Thoracic aorta (tissue), 2 donors: ENCODE measurements at regions not wholly inside any gene's neighbourhood (a gene's known extent, or its start where the extent isn't known, plus 50 kb on each side); places are given as distances from the start of the nearest gene placed in this dataset.

Experiments used
- ATAC-seq: fragments of 150-250 bp; one replicate; pipeline ENCODE4 v1.8.0; 2017; ENCODE audit warnings: low read depth; ENCODE audit not compliant: insufficient number of reproducible peaks, low FRiP score
- DNase-seq: peaks from one replicate; pipeline ENCODE4 v3.0.0-alpha.2; 2020; ENCODE audit warnings: low spot score
- H3K27ac ChIP-seq, 2 donors: fragments of 200-600 bp; sonication (generic); 1 replicate in 1 of 2; 2 replicates in 1 of 2; pipeline ENCODE4 v1.5.1; 2016; ENCODE audit warnings: mild to moderate bottlenecking in 2 of 2, moderate library complexity in 2 of 2
- H3K27me3 ChIP-seq: fragments of 200-600 bp; sonication (generic); replicated peaks from 2 replicates; pipeline ENCODE4 v1.6.0; 2016; ENCODE audit warnings: mild to moderate bottlenecking; ENCODE audit not compliant: insufficient read depth
- H3K36me3 ChIP-seq: fragments of 200-600 bp; sonication (generic); one replicate; pipeline ENCODE4 v1.5.1; 2016
- H3K4me1 ChIP-seq, 2 donors: fragments of 200-600 bp; sonication (generic); 1 replicate in 1 of 2; 2 replicates in 1 of 2; pipeline versions ENCODE4 v1.5.1 to v1.6.0; 2016; ENCODE audit warnings: low read depth in 2 of 2, mild to moderate bottlenecking in 1 of 2; ENCODE audit not compliant: control insufficient read depth in 1 of 2
- H3K4me3 ChIP-seq: fragments of 200-600 bp; sonication (generic); 2 replicates; pipeline ENCODE4 v1.5.1; 2016; ENCODE audit warnings: mild to moderate bottlenecking
- H3K9me3 ChIP-seq: fragments of 200-600 bp; sonication (generic); 2 replicates; pipeline ENCODE4 v1.5.1; 2016
- CTCF ChIP-seq: fragments of 200-600 bp; sonication (generic); IDR thresholded peaks from one replicate; pipeline ENCODE4 v1.5.1; 2019; ENCODE audit warnings: antibody characterized with exemption

- no peak for TF ChIP-seq CTCF
- H3K4me3 ChIP-seq: no peak overlapping the region
- ATAC-seq (no peak), DNase-seq (no peak)
- peak overlapping the region in 1 of 2 donors; percentile 71 for H3K27ac ChIP-seq
- H3K27me3 ChIP-seq: no peaks in the 10 kb centered on the region
- no peaks in the 10 kb centered on the region for H3K36me3 ChIP-seq
- peaks cover 8 to 42% of the 10 kb centered on the region in 2 donors for H3K4me1 ChIP-seq
- no peaks in the 10 kb centered on the region for H3K9me3 ChIP-seq
These were observed 125.9 kb upstream of the MAP1LC3B2 start for GRCh38 chr12:116433249-116433648.

DNA sequence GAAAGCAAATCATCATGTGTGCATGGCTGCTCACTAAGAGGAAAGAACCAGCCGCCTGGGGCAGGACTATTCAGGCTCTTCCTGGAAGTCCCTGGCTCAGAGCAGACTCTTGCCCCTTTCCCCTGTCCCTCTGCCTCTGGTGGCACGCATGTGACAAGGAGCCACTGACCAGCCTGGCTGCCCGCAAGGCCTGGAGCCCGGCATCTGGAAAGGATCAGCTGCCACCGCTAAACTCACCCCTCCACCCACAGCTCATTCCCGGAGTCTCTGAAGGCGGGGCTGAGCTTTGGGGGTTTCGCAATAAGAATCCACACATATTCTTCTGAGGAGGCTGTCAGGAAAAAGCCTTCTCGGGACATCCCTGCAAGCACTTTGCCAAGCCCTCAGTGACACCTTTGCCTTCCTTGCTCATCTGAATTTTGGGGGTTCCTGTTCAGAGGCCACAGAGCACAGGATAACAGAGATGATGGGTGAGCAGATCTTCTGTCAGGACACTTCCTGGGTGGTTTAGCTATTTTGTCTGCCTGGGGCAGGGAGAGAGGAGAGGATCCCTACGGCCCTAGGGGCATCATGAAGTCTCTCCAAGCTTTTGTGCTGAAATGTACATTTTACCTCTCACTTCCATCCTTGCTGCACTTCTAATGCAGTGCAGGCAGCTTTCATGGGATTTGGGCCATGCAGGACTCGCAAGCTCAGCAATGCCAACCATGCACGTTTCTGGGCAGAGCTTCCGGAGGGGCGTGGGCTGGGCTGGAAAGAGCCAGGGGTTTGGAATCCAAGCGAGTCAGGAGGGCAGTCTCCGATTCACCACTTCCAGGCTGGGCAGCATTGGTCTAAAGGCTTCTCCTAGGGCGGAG lies 124.8 kb upstream of the MAP1LC3B2 start:
- peak overlapping the region; percentile 71 for H3K27ac ChIP-seq
- H3K27me3 ChIP-seq: no peaks in the 10 kb centered on the region
- H3K36me3 ChIP-seq: no peaks in the 10 kb centered on the region
- TF ChIP-seq CTCF: peak; percentile 21
- ATAC-seq (peak; percentile 94), DNase-seq (peak; percentile 85)
- peaks cover 8 to 42% of the 10 kb centered on the region in 2 donors for H3K4me1 ChIP-seq
- H3K4me3 ChIP-seq: peak overlapping the region; percentile 62
- no peaks in the 10 kb centered on the region for H3K9me3 ChIP-seq

- Histone ChIP-seq H3K4me3 (no peak overlapping the region), H3K4me1 (peaks cover 8 to 42% of the 10 kb centered on the region in 2 donors), H3K36me3 (no peaks in the 10 kb centered on the region), H3K27me3 (no peaks in the 10 kb centered on the region), H3K9me3 (no peaks in the 10 kb centered on the region), H3K27ac (no peak overlapping the region)
- DNase-seq (no peak), ATAC-seq (no peak)
- TF ChIP-seq CTCF: no peak
These were observed 123.2 kb upstream of the MAP1LC3B2 start for GRCh38 chr12:116435984-116436383.

DNA sequence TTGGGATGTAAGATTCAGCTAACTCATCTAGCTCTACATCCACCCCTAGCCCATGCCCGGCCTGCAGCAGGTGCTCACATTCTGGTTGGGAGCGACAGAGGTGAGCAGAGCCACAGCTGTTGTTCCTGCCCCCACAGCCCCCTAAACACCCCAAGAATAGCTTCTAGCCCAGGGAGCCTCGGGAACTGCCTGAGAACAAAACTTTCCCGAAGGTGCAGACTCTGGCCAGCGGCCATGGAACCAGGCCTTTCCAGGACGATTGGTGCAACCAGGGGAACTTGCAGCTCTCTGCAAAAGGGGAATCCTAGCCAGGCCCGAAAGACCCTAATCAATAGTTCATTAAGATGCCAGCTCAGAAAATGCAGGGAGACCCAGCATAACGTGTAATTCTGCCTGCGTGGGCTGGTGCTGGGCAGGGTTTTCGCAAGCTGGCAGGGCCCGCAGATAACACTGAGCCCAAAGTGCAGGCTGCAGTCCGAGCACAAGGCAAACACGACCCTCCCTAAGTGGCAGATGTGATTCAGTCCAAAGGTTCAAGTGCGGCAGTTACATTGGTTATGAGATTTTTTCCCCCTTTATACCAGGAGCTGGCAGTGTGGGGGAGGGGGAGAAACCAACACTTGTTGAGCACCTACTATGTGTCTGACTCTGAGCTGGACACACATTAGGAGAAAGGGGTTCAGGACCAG lies 122.5 kb upstream of the MAP1LC3B2 start:
- Histone ChIP-seq H3K36me3 (no peaks in the 10 kb centered on the region), H3K4me3 (no peak overlapping the region), H3K27me3 (no peaks in the 10 kb centered on the region), H3K27ac (no peak overlapping the region), H3K4me1 (peaks cover 8 to 42% of the 10 kb centered on the region in 2 donors), H3K9me3 (no peaks in the 10 kb centered on the region)
- TF ChIP-seq CTCF: no peak
- ATAC-seq: no peak
- DNase-seq: no peak

GRCh38 chr12:116441292-116441691 lies 117.9 kb upstream of the MAP1LC3B2 start:
- H3K9me3 ChIP-seq: no peaks in the 10 kb centered on the region
- ATAC-seq (no peak), DNase-seq (no peak)
- no peak overlapping the region for H3K4me3 ChIP-seq
- TF ChIP-seq CTCF: no peak
- no peak overlapping the region for H3K27ac ChIP-seq
- no peaks in the 10 kb centered on the region for H3K36me3 ChIP-seq
- H3K4me1 ChIP-seq: peaks cover 0 to 6% of the 10 kb centered on the region in 2 donors
- no peaks in the 10 kb centered on the region for H3K27me3 ChIP-seq
